Colonic mucosa (tissue), 4 donors: ENCODE measurements at regions not wholly inside any gene's neighbourhood (a gene's known extent, or its start where the extent isn't known, plus 50 kb on each side); places are given as distances from the start of the nearest gene placed in this dataset.
A peak's percentile ranks its signal among the peaks of the same experiment; 100 is the strongest.

Experiments
- DNase-seq: peaks from one replicate; pipeline ENCODE4 v3.0.0-alpha.2; 2020
- H3K27ac ChIP-seq: fragments of 200-600 bp; one replicate; pipeline ENCODE4 v1.8.0; 2021
- H3K27me3 ChIP-seq: fragments of 200-600 bp; one replicate; pipeline ENCODE4 v1.8.0; 2021
- H3K36me3 ChIP-seq: fragments of 200-600 bp; one replicate; pipeline ENCODE4 v1.8.0; 2021
- H3K4me1 ChIP-seq: fragments of 200-600 bp; one replicate; pipeline ENCODE4 v1.8.0; 2021; ENCODE audit warnings: mild to moderate bottlenecking
- H3K4me3 ChIP-seq: fragments of 200-600 bp; one replicate; pipeline ENCODE4 v1.8.0; 2021
- H3K9ac ChIP-seq, 2 donors: one replicate each; pipeline ENCODE4 v1.7.0; 2013; ENCODE audit warnings: control low read depth in 2 of 2, low read depth in 2 of 2, low read length in 2 of 2
- H3K9me3 ChIP-seq: fragments of 200-600 bp; one replicate; pipeline ENCODE4 v1.8.0; 2021
- intact Hi-C: fragments of 100-400 bp; cut with DNase I; formaldehyde crosslinking; loops from one replicate; pipeline ENCODE4 v1.14.1; 2022
- TF ChIP-seq, protein P1 (sequence below): fragments of 200-600 bp; IDR thresholded peaks from one replicate; pipeline ENCODE4 v1.8.0; 2022; ENCODE audit warnings: antibody characterized with exemption, mild to moderate bottlenecking
- donor health status: healthy.
- donor health status: DM: no; HTN: no; CAD: no.
- donor health status: DM: no; HTN: no; CAD: no.

DNA sequence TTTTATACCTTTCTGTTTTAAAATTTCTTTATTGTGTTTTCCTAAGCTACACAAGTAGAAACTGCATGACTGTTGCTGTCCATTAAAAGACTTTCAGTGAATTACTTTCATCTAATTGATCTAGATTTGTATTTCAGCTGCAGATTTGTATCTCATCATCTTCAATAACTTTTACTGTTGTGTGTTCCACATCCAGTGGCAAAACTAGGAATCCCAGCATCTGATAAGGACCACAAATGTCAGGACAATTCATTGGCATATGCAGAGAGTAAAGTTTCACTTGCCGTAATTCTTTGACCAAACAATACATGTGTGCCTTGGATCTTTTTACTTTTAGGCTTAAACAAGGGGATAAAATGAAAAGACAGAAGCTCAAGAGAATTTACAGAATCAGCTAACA lies 112.6 kb downstream of the FBXO8 start:
- H3K9me3 ChIP-seq: no peaks in the 10 kb centered on the region

DNA sequence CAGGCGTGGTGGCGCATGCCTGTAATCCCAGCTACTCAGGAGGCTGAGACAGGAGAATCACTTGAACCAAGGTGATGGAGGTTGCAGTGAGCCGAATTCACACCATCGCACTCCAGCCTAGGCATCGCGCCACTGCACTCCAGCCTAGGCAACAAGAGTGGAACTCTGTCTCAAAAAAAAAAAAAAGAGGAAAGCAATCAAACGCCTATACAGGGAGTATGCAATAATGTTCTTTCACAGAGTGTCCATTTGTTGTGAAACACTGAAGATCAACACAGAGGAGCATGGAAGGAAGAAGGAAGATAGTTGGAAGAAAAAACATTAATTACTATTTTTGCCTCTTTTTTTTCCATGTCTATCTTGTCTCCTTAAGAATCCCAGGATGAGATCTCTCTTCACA lies 113.4 kb downstream of the FBXO8 start:
- no peaks in the 10 kb centered on the region for H3K4me1 ChIP-seq
- intact Hi-C loops: no loop called here
- DNase-seq: no peak

More for the DNA sequence above, 112.6 kb downstream of the FBXO8 start:
- H3K4me3 ChIP-seq: no peak overlapping the region
- H3K27me3 ChIP-seq: no peaks in the 10 kb centered on the region
- H3K9ac ChIP-seq: no peak overlapping the region
- H3K36me3 ChIP-seq: no peaks in the 10 kb centered on the region
- no peaks in the 10 kb centered on the region for H3K4me1 ChIP-seq
- no peak overlapping the region for H3K27ac ChIP-seq
- no peak for DNase-seq
- intact Hi-C loops: no loop called here
- TF ChIP-seq, protein P1, sequence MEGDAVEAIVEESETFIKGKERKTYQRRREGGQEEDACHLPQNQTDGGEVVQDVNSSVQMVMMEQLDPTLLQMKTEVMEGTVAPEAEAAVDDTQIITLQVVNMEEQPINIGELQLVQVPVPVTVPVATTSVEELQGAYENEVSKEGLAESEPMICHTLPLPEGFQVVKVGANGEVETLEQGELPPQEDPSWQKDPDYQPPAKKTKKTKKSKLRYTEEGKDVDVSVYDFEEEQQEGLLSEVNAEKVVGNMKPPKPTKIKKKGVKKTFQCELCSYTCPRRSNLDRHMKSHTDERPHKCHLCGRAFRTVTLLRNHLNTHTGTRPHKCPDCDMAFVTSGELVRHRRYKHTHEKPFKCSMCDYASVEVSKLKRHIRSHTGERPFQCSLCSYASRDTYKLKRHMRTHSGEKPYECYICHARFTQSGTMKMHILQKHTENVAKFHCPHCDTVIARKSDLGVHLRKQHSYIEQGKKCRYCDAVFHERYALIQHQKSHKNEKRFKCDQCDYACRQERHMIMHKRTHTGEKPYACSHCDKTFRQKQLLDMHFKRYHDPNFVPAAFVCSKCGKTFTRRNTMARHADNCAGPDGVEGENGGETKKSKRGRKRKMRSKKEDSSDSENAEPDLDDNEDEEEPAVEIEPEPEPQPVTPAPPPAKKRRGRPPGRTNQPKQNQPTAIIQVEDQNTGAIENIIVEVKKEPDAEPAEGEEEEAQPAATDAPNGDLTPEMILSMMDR: no peak

DNA sequence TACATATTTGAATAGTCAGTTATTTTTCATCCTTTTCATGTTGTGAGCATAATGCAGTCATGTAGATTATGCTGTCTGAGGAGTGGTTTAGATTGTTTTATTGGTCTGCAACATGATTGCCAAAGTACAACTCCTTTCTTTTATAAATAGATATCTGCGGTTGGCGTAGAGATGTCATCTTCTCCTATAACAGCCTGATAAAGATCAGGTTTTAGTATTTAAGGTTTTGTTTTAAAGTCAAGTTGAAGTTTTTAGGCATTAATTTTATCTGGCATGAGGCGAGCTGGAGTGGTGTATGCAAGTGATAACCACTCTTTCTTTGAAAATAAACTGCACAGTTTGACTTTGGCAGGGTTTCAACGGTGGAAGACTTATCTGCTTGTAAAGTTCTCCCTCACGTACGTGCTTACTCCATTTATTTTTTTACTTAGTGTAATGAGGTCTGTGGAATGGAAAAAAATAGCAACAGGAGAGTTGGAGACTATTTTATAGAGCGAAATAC lies 126.3 kb downstream of the FBXO8 start:
- Histone ChIP-seq H3K36me3 (no peaks in the 10 kb centered on the region), H3K9me3 (no peaks in the 10 kb centered on the region), H3K4me1 (no peaks in the 10 kb centered on the region), H3K4me3 (no peak overlapping the region), H3K27ac (no peak overlapping the region), H3K27me3 (no peaks in the 10 kb centered on the region), H3K9ac (no peak overlapping the region)
- intact Hi-C loops: loop anchor here (10.0 kb wide), 1 partner anchor 652 kb away; no protein-coding TSS in a partner anchor
- DNase-seq: no peak
- TF ChIP-seq, protein P1: no peak

More for the DNA sequence above, 113.4 kb downstream of the FBXO8 start:
- H3K36me3 ChIP-seq: no peaks in the 10 kb centered on the region
- H3K27ac ChIP-seq: no peak overlapping the region
- no peak overlapping the region for H3K4me3 ChIP-seq
- TF ChIP-seq, protein P1: no peak
- H3K9ac ChIP-seq: no peak overlapping the region
- H3K9me3 ChIP-seq: no peaks in the 10 kb centered on the region
- H3K27me3 ChIP-seq: no peaks in the 10 kb centered on the region

DNA sequence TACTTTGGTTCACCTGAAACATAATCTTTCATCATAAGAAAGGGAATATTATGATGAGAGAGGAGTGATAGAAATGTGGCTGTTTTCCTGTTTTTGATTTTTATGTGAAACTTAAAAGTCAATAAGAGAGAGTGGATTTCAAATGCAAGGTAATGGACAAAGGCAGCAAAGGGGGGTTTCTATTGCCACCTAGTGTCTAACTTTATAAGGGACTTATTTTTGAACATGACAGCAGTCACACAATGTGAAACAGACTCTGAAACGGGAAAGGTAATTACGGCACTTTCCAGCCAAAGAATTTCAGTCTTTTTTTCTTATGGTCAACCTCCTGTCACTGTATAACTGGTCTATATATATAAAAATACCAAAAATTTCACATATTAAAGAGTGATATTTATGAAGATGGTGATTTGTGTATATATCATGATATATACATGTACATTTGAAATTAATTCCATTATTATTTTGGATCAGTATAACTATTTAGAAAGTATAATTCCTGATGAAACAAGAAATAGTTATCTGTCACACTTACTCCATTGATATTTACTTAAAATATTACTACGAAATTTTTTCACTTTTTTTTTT lies 127.1 kb downstream of the FBXO8 start:
- Histone ChIP-seq H3K27ac (no peak overlapping the region), H3K4me3 (no peak overlapping the region), H3K36me3 (no peaks in the 10 kb centered on the region), H3K9ac (no peak overlapping the region), H3K4me1 (no peaks in the 10 kb centered on the region), H3K27me3 (no peaks in the 10 kb centered on the region), H3K9me3 (no peaks in the 10 kb centered on the region)
- intact Hi-C loops: loop anchor here (10.0 kb wide), 1 partner anchor 652 kb away; no protein-coding TSS in a partner anchor
- TF ChIP-seq, protein P1: peak; percentile 56
- DNase-seq: no peak

DNA sequence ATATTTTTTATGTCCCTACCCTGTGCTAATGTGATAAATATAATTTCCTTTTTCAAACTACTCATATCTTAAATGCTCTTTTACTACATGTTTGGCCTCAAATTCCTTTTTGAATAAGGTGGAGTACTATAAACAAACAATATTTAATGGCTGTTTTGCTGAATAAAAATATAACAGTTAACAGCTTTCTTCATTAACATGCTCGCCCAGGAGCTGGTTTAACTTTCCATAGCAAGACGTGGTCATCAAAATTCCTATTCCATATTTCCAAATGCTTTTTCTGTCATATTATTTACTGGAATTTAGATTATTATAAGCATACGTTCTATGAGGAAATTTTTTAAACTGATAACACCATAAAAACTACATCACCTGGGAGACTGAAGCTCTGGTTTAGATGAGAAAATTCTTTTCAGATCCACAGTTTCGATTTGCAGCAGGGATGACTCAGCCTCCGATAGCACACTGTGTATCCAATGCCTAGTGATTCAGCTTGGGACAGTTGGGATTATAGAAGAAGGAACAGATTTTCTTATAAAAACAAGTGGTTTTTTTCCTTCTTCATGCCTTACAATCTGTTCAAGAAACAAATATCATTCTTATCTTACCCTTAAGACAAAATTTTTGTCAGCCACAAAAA lies 129.1 kb downstream of the FBXO8 start:
- no peak for DNase-seq
- Histone ChIP-seq H3K4me3 (no peak overlapping the region), H3K27ac (peak overlapping the region; percentile 7), H3K9ac (no peak overlapping the region), H3K4me1 (no peaks in the 10 kb centered on the region), H3K9me3 (no peaks in the 10 kb centered on the region), H3K36me3 (no peaks in the 10 kb centered on the region), H3K27me3 (no peaks in the 10 kb centered on the region)
- TF ChIP-seq, protein P1: no peak
- intact Hi-C loops: loop anchor here (10.0 kb wide), 1 partner anchor 650 kb away; no protein-coding TSS in a partner anchor
